ENCODE measurements at regions not wholly inside any gene's neighbourhood (a gene's known extent, or its start where the extent isn't known, plus 50 kb on each side); places are given as distances from the start of the nearest gene placed in this dataset.

DNA sequence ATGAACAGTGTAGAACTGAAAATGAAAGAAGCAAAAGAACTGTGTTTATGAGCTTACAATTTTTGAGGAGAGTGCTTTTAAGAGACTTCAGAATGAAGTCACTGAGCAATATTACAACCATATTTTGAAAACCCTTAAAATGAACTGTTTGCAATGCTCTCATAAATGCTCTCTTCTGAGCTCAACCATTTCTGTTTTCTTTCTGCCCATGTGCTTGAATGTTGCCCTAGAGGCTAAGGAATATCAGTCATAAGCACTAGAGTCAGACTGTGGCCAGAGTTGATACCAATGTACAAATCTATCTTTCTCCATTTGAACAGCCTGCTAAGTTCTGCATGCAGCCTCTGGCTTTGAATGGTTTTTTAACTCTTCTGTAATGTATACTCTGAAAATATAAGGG is 1092.8 kb downstream of the PCDH9 start:
- H3K4me1 ChIP-seq (ENCODE audit: control insufficient read depth, insufficient read depth, low read length) = no peaks in the 10 kb centered on the region
- H3K4me3 ChIP-seq (ENCODE audit: insufficient read depth, low read depth, low read length) = no peak overlapping the region
- ATAC-seq (ENCODE audit: low read depth) = no peak
- no peak for DNase-seq
- intact Hi-C loops (cut with micrococcal nuclease) = no loop called here
- H3K56ac ChIP-seq (ENCODE audit: extremely low read depth, insufficient read depth, low read length) = no peak overlapping the region
- no peak overlapping the region for H2BK5ac ChIP-seq (ENCODE audit: low read depth, low read length, poor library complexity, severe bottlenecking)
- no peak overlapping the region for H4K8ac ChIP-seq (ENCODE audit: low read depth in 2 of 2, low read length in 2 of 2)
- no peak overlapping the region for H3K18ac ChIP-seq (ENCODE audit: low read depth, low read length)
- no peaks in the 10 kb centered on the region for H3K27me3 ChIP-seq (ENCODE audit: control insufficient read depth, insufficient read depth, low read length)
- H2AK5ac ChIP-seq (ENCODE audit: low read depth, low read length) = no peak overlapping the region
- H3K9me3 ChIP-seq (ENCODE audit: control insufficient read depth, insufficient read depth, low read length) = no peaks in the 10 kb centered on the region
- POLR2A ChIA-PET (ENCODE audit: unreplicated experiment) = no interaction called here
- no peak overlapping the region for H3K23ac ChIP-seq (ENCODE audit: low read depth, low read length)
- no TSS peak for BruUV-seq (replicated peaks)
- no peak overlapping the region for H3K14ac ChIP-seq (replicated peaks; ENCODE audit: low read depth, low read length)
- CTCF ChIA-PET = no interaction called here
- no peak overlapping the region for H4K91ac ChIP-seq (ENCODE audit: insufficient read depth, low read depth, low read length)
- H2BK120ac ChIP-seq (ENCODE audit: low read depth, low read length) = no peak overlapping the region
- no peaks in the 10 kb centered on the region for H4K20me1 ChIP-seq (ENCODE audit: insufficient read depth, low read length)
- H2AK9ac ChIP-seq (replicated peaks; ENCODE audit: low read depth, low read length, poor library complexity) = no peak overlapping the region
- no peak overlapping the region for H2BK20ac ChIP-seq (ENCODE audit: low read depth, low read length)
- H3K4ac ChIP-seq (ENCODE audit: low read depth, low read length) = no peak overlapping the region
- H2BK15ac ChIP-seq (ENCODE audit: low read depth, low read length) = no peak overlapping the region
- H3K27ac ChIP-seq (ENCODE audit: insufficient read depth, low read length) = no peak overlapping the region
- no peak overlapping the region for H3K4me2 ChIP-seq (ENCODE audit: low read depth, low read length)
- no peak overlapping the region for H4K5ac ChIP-seq (ENCODE audit: low read depth, low read length)
- no peak for TF ChIP-seq FOS (IDR thresholded peaks at IDR 0.05; ENCODE audit: low read depth, low read length)
- TF ChIP-seq ELK1 (IDR thresholded peaks at IDR 0.05; ENCODE audit: borderline replicate concordance, low read depth, low read length) = no peak
- no peak for TF ChIP-seq POLR2A (IDR thresholded peaks at IDR 0.05; ENCODE audit: low read depth, low read length)
- no peak for TF ChIP-seq BHLHE40 (IDR thresholded peaks at IDR 0.05; ENCODE audit: low read depth, low read length)
- no peak for TF ChIP-seq MXI1 (IDR thresholded peaks at IDR 0.05; ENCODE audit: borderline replicate concordance, low read depth, low read length)
- no peak for TF ChIP-seq RFX5 (IDR thresholded peaks at IDR 0.05; ENCODE audit: low read depth, low read length)
- no peak for TF ChIP-seq CTCF (conservative IDR thresholded peaks at IDR 0.05; ENCODE audit: low read depth, low read length)
- no peak for TF ChIP-seq RAD21 (IDR thresholded peaks at IDR 0.05; ENCODE audit: low read length)
- TF ChIP-seq MAFK (IDR thresholded peaks at IDR 0.05; ENCODE audit: low read depth, low read length) = no peak
- no peak for TF ChIP-seq SMC3 (IDR thresholded peaks at IDR 0.05; ENCODE audit: low read depth, low read length)
- TF ChIP-seq NFE2L2 (IDR thresholded peaks at IDR 0.05; ENCODE audit: low read depth, low read length) = no peak
- TF ChIP-seq CHD1 (IDR thresholded peaks at IDR 0.05; ENCODE audit: low read depth, low read length) = no peak
- TF ChIP-seq USF2 (IDR thresholded peaks at IDR 0.05; ENCODE audit: low read depth, low read length) = no peak
- TF ChIP-seq RCOR1 (IDR thresholded peaks at IDR 0.05; ENCODE audit: insufficient replicate concordance, low read length) = no peak
- dilution Hi-C loops (cut with HindIII; ENCODE audit: low sequenced_read_pairs, unreplicated experiment) = no loop called here
- H3K36me3 ChIP-seq (ENCODE audit: control insufficient read depth, insufficient read depth, low read length) = no peaks in the 10 kb centered on the region
- in situ Hi-C loops (cut with MboI; ENCODE audit: low sequenced_read_pairs) = no loop called here
- no peak overlapping the region for H2AFZ ChIP-seq (replicated peaks; ENCODE audit: low read length, poor library complexity)
- H3K9me1 ChIP-seq (ENCODE audit: insufficient read depth, low read length) = no peaks in the 10 kb centered on the region
- no peaks in the 10 kb centered on the region for H3K79me1 ChIP-seq (ENCODE audit: low read depth in 1 of 2, low read length in 2 of 2)
- H3K9ac ChIP-seq (ENCODE audit: low read depth, low read length) = no peak overlapping the region
